ENCODE measurements at regions not wholly inside any gene's neighbourhood (a gene's known extent, or its start where the extent isn't known, plus 50 kb on each side); places are given as distances from the start of the nearest gene placed in this dataset.

- DNase-seq (no peak), ATAC-seq (no peak)
- ChIA-PET POLR2A (no interaction called here), CTCF (no interaction called here)
- H3K36me3 Mint-ChIP-seq (ENCODE audit: low read depth), result no peaks in the 10 kb centered on the region
- H3K4me1 Mint-ChIP-seq (ENCODE audit: low read depth), result no peaks in the 10 kb centered on the region
- peaks cover 14% of the 10 kb centered on the region for H3K9me3 Mint-ChIP-seq
- H3K4me3 Mint-ChIP-seq, result no peak overlapping the region
- TF ChIP-seq CTCF (IDR thresholded peaks at IDR 0.05), result no peak
- H3K27ac Mint-ChIP-seq, result no peak overlapping the region
- no peaks in the 10 kb centered on the region for H3K27me3 Mint-ChIP-seq
- intact Hi-C loops (cut with micrococcal nuclease), result no loop called here
These were observed 597.3 kb upstream of the TYRP1 start for GRCh38 chr9:12095931-12096330.

- Mint-ChIP-seq H3K4me3 (no peak overlapping the region), H3K4me1 (ENCODE audit: low read depth) (no peaks in the 10 kb centered on the region), H3K27me3 (no peaks in the 10 kb centered on the region), H3K27ac (no peak overlapping the region), H3K36me3 (ENCODE audit: low read depth) (no peaks in the 10 kb centered on the region), H3K9me3 (peaks cover 24% of the 10 kb centered on the region)
- ChIA-PET CTCF (no interaction called here), POLR2A (no interaction called here)
- TF ChIP-seq CTCF (IDR thresholded peaks at IDR 0.05), result no peak
- intact Hi-C loops (cut with micrococcal nuclease), result no loop called here
- DNase-seq (no peak), ATAC-seq (no peak)
These were observed 559.8 kb upstream of the TYRP1 start for GRCh38 chr9:12133416-12133815.

- ChIA-PET CTCF (no interaction called here), POLR2A (no interaction called here)
- no peak overlapping the region for H3K4me3 Mint-ChIP-seq
- no peak for TF ChIP-seq CTCF (IDR thresholded peaks at IDR 0.05)
- intact Hi-C loops (cut with micrococcal nuclease), result no loop called here
- H3K27ac Mint-ChIP-seq, result no peak overlapping the region
- peaks cover 10% of the 10 kb centered on the region for H3K9me3 Mint-ChIP-seq
- DNase-seq (no peak), ATAC-seq (no peak)
- no peaks in the 10 kb centered on the region for H3K27me3 Mint-ChIP-seq
- H3K36me3 Mint-ChIP-seq (ENCODE audit: low read depth), result no peaks in the 10 kb centered on the region
- no peaks in the 10 kb centered on the region for H3K4me1 Mint-ChIP-seq (ENCODE audit: low read depth)
These were observed 551.8 kb upstream of the TYRP1 start for GRCh38 chr9:12141422-12141821.

- ATAC-seq, result no peak
- H3K36me3 Mint-ChIP-seq (ENCODE audit: low read depth), result no peaks in the 10 kb centered on the region
- no peaks in the 10 kb centered on the region for H3K27me3 Mint-ChIP-seq
- ChIA-PET CTCF (no interaction called here), POLR2A (no interaction called here)
- no peaks in the 10 kb centered on the region for H3K4me1 Mint-ChIP-seq (ENCODE audit: low read depth)
- H3K4me3 Mint-ChIP-seq, result no peak overlapping the region
- no peak overlapping the region for H3K27ac Mint-ChIP-seq
- intact Hi-C loops (cut with micrococcal nuclease), result no loop called here
- H3K9me3 Mint-ChIP-seq, result peaks cover 15% of the 10 kb centered on the region
- no peak for DNase-seq
- no peak for TF ChIP-seq CTCF (IDR thresholded peaks at IDR 0.05)
These were observed 537.6 kb upstream of the TYRP1 start for GRCh38 chr9:12155401-12156134.

- no peaks in the 10 kb centered on the region for H3K36me3 Mint-ChIP-seq (ENCODE audit: low read depth)
- ChIA-PET CTCF (no interaction called here), POLR2A (no interaction called here)
- TF ChIP-seq CTCF (IDR thresholded peaks at IDR 0.05), result no peak
- H3K4me3 Mint-ChIP-seq, result no peak overlapping the region
- H3K27ac Mint-ChIP-seq, result no peak overlapping the region
- ATAC-seq (no peak), DNase-seq (no peak)
- H3K9me3 Mint-ChIP-seq, result peaks cover 5% of the 10 kb centered on the region
- no peaks in the 10 kb centered on the region for H3K27me3 Mint-ChIP-seq
- H3K4me1 Mint-ChIP-seq (ENCODE audit: low read depth), result no peaks in the 10 kb centered on the region
- intact Hi-C loops (cut with micrococcal nuclease), result no loop called here
These were observed 530.9 kb upstream of the TYRP1 start for GRCh38 chr9:12162181-12162815.

Data from activated CD8-positive, alpha-beta T cell treated with anti-CD3 and anti-CD28 coated beads for 36 hours (primary cell).